Endothelial cell (in vitro differentiated cells): ENCODE measurements at regions not wholly inside any gene's neighbourhood (a gene's known extent, or its start where the extent isn't known, plus 50 kb on each side); places are given as distances from the start of the nearest gene placed in this dataset.

ENCODE experiments used
- DNase-seq: peaks from one replicate; pipeline ENCODE4 v3.0.0; 2021; ENCODE audit warnings: low spot score
- H3K27ac Mint-ChIP-seq: one replicate; pipeline ENCODE4 v1.8.0; 2021; ENCODE audit warnings: mixed read lengths, inconsistent platforms; ENCODE audit not compliant: unreplicated experiment
- H3K27me3 Mint-ChIP-seq: one replicate; pipeline ENCODE4 v1.8.0; 2021; ENCODE audit warnings: mild to moderate bottlenecking, moderate library complexity, mixed read lengths, inconsistent platforms; ENCODE audit not compliant: unreplicated experiment
- H3K36me3 Mint-ChIP-seq: one replicate; pipeline ENCODE4 v1.8.0; 2021; ENCODE audit warnings: mild to moderate bottlenecking, low read depth, mixed read lengths, inconsistent platforms; ENCODE audit not compliant: unreplicated experiment
- H3K4me1 Mint-ChIP-seq: one replicate; pipeline ENCODE4 v1.8.0; 2021; ENCODE audit warnings: mild to moderate bottlenecking, mixed read lengths, inconsistent platforms; ENCODE audit not compliant: unreplicated experiment
- H3K4me3 Mint-ChIP-seq: one replicate; pipeline ENCODE4 v1.8.0; 2021; ENCODE audit warnings: mild to moderate bottlenecking, mixed read lengths, inconsistent platforms; ENCODE audit not compliant: unreplicated experiment
- H3K9me3 Mint-ChIP-seq: one replicate; pipeline ENCODE4 v1.8.0; 2021; ENCODE audit warnings: mixed read lengths, inconsistent platforms; ENCODE audit not compliant: unreplicated experiment
- TF ChIP-seq, protein P1 (sequence below): fragments of 200-600 bp; sonication (generic); IDR thresholded peaks from one replicate; pipeline ENCODE4 v1.5.0; 2021; ENCODE audit warnings: antibody characterized with exemption; ENCODE audit not compliant: unreplicated experiment

GRCh38 chr4:79266136-79266535, 59.7 kb downstream of the NAA11 start:
- no peak overlapping the region for H3K4me3 Mint-ChIP-seq
- no peak for DNase-seq
- no peaks in the 10 kb centered on the region for H3K4me1 Mint-ChIP-seq
- no peaks in the 10 kb centered on the region for H3K36me3 Mint-ChIP-seq
- no peaks in the 10 kb centered on the region for H3K9me3 Mint-ChIP-seq
- H3K27me3 Mint-ChIP-seq, result no peaks in the 10 kb centered on the region
- H3K27ac Mint-ChIP-seq, result no peak overlapping the region
- TF ChIP-seq, protein P1, sequence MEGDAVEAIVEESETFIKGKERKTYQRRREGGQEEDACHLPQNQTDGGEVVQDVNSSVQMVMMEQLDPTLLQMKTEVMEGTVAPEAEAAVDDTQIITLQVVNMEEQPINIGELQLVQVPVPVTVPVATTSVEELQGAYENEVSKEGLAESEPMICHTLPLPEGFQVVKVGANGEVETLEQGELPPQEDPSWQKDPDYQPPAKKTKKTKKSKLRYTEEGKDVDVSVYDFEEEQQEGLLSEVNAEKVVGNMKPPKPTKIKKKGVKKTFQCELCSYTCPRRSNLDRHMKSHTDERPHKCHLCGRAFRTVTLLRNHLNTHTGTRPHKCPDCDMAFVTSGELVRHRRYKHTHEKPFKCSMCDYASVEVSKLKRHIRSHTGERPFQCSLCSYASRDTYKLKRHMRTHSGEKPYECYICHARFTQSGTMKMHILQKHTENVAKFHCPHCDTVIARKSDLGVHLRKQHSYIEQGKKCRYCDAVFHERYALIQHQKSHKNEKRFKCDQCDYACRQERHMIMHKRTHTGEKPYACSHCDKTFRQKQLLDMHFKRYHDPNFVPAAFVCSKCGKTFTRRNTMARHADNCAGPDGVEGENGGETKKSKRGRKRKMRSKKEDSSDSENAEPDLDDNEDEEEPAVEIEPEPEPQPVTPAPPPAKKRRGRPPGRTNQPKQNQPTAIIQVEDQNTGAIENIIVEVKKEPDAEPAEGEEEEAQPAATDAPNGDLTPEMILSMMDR, result no peak

- TF ChIP-seq, protein P1, result no peak
- no peaks in the 10 kb centered on the region for H3K27me3 Mint-ChIP-seq
- no peak overlapping the region for H3K4me3 Mint-ChIP-seq
- H3K4me1 Mint-ChIP-seq, result no peaks in the 10 kb centered on the region
- H3K9me3 Mint-ChIP-seq, result no peaks in the 10 kb centered on the region
- DNase-seq, result no peak
- H3K36me3 Mint-ChIP-seq, result peaks cover 6% of the 10 kb centered on the region
- H3K27ac Mint-ChIP-seq, result no peak overlapping the region
These were observed 66.6 kb downstream of the NAA11 start for GRCh38 chr4:79259242-79259641.

DNA sequence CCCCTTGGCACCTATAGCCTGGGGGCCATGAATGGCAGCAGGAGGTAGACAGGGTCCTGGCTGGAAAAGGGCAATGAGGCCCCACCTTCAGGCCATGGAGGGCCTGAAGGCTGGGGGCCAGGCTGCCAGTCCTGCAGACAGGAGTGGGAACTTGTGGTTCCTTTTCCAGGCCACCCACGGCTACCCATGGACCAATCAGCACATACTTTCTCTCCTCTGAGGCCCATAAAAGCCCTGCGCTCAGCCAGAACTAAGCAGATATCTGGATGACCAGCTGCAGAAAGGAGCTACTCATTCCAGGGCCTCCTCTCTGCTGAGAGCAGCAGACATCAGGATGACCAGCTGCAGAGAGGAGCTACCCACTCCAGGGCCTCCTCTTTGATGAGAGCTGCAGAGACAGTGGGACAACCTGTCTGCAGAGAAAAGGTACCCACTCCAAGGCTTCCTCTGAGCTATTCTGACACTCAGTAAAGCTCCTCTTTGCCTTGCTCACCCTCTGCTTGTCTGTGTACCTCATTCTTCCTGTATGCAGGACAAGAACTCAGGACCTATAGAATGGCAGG, 67.2 kb downstream of the NAA11 start:
- Mint-ChIP-seq H3K27ac (no peak overlapping the region), H3K27me3 (no peaks in the 10 kb centered on the region), H3K9me3 (no peaks in the 10 kb centered on the region), H3K36me3 (peaks cover 6% of the 10 kb centered on the region), H3K4me1 (no peaks in the 10 kb centered on the region), H3K4me3 (no peak overlapping the region)
- TF ChIP-seq, protein P1, result no peak
- no peak for DNase-seq

GRCh38 chr4:79257953-79258613, 67.8 kb downstream of the NAA11 start:
- Mint-ChIP-seq H3K9me3 (no peaks in the 10 kb centered on the region), H3K36me3 (peaks cover 6% of the 10 kb centered on the region), H3K27ac (no peak overlapping the region), H3K4me1 (no peaks in the 10 kb centered on the region), H3K4me3 (no peak overlapping the region), H3K27me3 (no peaks in the 10 kb centered on the region)
- TF ChIP-seq, protein P1, result no peak
- DNase-seq, result no peak

DNA sequence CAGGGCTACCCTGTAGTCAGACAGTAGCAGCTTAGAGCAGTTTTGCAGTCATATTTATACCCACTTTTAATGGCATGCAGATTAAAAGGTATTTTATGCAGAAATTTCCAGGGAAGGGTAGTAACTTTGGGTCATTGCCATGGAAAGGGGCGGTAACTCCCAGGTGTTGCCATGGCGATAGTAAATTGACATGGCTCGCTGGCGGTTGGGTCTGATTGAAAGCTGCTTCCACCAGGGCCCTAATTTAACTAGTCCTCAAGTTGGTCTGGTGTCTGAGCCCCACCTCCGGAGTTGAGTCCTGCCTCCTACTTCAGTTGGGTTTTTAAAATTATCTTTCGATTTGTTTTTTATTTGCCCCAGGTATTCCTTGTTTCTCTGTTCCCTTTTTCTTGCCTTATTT, 70.1 kb downstream of the NAA11 start:
- TF ChIP-seq, protein P1, result no peak
- no peaks in the 10 kb centered on the region for H3K9me3 Mint-ChIP-seq
- no peaks in the 10 kb centered on the region for H3K4me1 Mint-ChIP-seq
- H3K27me3 Mint-ChIP-seq, result peaks cover 3% of the 10 kb centered on the region
- H3K36me3 Mint-ChIP-seq, result peaks cover 6% of the 10 kb centered on the region
- H3K27ac Mint-ChIP-seq, result no peak overlapping the region
- H3K4me3 Mint-ChIP-seq, result no peak overlapping the region
- DNase-seq, result no peak
